Left ventricle myocardium inferior (tissue), 1 donor: ENCODE measurements at regions not wholly inside any gene's neighbourhood (a gene's known extent, or its start where the extent isn't known, plus 50 kb on each side); places are given as distances from the start of the nearest gene placed in this dataset.

Source experiments
- DNase-seq: peaks from one replicate; pipeline ENCODE4 v3.0.0-alpha.2; 2020
- H3K27ac ChIP-seq: fragments of 200-600 bp; replicated peaks from 2 replicates; pipeline ENCODE4 v1.8.0; 2021
- H3K27me3 ChIP-seq: fragments of 200-600 bp; 2 replicates; pipeline ENCODE4 v1.8.0; 2021; ENCODE audit warnings: low read depth
- H3K36me3 ChIP-seq: fragments of 200-600 bp; 2 replicates; pipeline ENCODE4 v1.8.0; 2021
- H3K4me1 ChIP-seq: fragments of 200-600 bp; 2 replicates; pipeline ENCODE4 v1.8.0; 2021
- H3K4me3 ChIP-seq: fragments of 200-600 bp; 2 replicates; pipeline ENCODE4 v1.8.0; 2021; ENCODE audit warnings: mild to moderate bottlenecking, moderate library complexity
- H3K9me3 ChIP-seq: fragments of 200-600 bp; replicated peaks from 2 replicates; pipeline ENCODE4 v1.8.0; 2021
- intact Hi-C: fragments of 100-400 bp; cut with micrococcal nuclease; formaldehyde crosslinking; loops from one replicate; pipeline ENCODE4 v1.11.0; 2022
- TF ChIP-seq, protein P1 (sequence below): fragments of 200-600 bp; IDR thresholded peaks from 2 replicates; pipeline ENCODE4 v1.8.0; 2021; ENCODE audit warnings: antibody characterized with exemption, mild to moderate bottlenecking, borderline replicate concordance
- donor health status: DM: no; HTN: yes; CAD: no; lungs with severe emphysema.

DNA sequence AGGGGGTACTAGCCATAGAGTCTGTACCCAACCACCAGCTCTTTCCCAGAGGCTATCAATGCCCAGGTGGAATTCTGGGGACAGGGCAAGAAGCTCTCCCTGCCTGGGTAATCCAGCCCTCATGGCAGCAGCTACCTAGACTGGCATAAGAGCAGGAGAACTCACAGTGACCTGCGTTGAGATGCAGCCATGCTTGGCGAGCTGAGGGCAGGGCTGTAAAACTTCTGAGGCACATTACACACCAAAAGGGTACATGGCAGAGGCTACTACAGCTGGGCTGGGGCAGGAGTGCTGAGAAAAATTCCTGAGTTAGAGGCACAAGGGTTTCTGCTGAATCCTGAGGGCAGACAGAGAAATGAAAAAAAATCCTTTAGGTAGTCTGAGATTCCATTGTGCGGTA is 927.9 kb upstream of the B3GALT2 start:
- Histone ChIP-seq H3K36me3 (no peaks in the 10 kb centered on the region), H3K9me3 (no peaks in the 10 kb centered on the region), H3K27ac (no peak overlapping the region), H3K4me1 (no peaks in the 10 kb centered on the region), H3K4me3 (no peak overlapping the region), H3K27me3 (no peaks in the 10 kb centered on the region)
- TF ChIP-seq, protein P1, sequence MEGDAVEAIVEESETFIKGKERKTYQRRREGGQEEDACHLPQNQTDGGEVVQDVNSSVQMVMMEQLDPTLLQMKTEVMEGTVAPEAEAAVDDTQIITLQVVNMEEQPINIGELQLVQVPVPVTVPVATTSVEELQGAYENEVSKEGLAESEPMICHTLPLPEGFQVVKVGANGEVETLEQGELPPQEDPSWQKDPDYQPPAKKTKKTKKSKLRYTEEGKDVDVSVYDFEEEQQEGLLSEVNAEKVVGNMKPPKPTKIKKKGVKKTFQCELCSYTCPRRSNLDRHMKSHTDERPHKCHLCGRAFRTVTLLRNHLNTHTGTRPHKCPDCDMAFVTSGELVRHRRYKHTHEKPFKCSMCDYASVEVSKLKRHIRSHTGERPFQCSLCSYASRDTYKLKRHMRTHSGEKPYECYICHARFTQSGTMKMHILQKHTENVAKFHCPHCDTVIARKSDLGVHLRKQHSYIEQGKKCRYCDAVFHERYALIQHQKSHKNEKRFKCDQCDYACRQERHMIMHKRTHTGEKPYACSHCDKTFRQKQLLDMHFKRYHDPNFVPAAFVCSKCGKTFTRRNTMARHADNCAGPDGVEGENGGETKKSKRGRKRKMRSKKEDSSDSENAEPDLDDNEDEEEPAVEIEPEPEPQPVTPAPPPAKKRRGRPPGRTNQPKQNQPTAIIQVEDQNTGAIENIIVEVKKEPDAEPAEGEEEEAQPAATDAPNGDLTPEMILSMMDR: no peak
- no peak for DNase-seq
- intact Hi-C loops: no loop called here

- Histone ChIP-seq H3K9me3 (no peaks in the 10 kb centered on the region), H3K27me3 (no peaks in the 10 kb centered on the region), H3K4me3 (no peak overlapping the region), H3K36me3 (no peaks in the 10 kb centered on the region), H3K27ac (no peak overlapping the region), H3K4me1 (no peaks in the 10 kb centered on the region)
- no peak for DNase-seq
- intact Hi-C loops: no loop called here
- TF ChIP-seq, protein P1: no peak
These were observed 919.0 kb upstream of the B3GALT2 start for GRCh38 chr1:194105381-194105780.

DNA sequence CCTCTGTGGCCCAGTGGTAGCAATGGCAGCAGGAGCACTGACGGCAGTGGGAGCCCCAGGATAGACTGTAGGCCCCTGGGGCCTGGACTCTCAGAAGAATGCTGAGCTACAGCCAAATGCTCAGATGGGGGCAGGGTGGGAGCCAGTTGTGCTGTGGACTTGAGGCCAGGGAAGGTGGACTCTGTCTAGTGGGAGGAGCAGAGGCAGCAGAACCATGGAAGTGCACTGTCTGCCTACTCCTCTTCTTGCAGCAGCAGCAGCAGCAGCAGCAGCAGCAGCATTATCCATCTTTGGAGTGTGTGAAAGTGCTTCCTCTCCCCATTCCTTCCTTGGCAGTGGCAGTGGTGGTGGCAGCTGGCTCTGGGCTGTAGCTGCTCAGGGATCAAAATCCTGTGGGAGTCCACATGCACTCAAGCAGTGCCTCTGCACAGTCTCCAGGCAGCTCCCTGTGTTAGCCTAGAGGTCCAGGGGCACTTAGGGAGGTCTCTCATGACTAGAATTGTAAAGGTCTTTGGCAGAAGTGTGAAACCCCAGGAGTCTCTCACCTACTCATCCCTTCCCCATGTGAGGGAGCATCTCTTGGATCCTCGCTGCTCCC is 917.9 kb upstream of the B3GALT2 start:
- no peaks in the 10 kb centered on the region for H3K9me3 ChIP-seq
- no peak for DNase-seq
- TF ChIP-seq, protein P1: no peak
- intact Hi-C loops: no loop called here
- H3K4me3 ChIP-seq: no peak overlapping the region
- H3K27me3 ChIP-seq: no peaks in the 10 kb centered on the region
- H3K4me1 ChIP-seq: no peaks in the 10 kb centered on the region
- no peaks in the 10 kb centered on the region for H3K36me3 ChIP-seq
- no peak overlapping the region for H3K27ac ChIP-seq

GRCh38 chr1:194103516-194104246 is 917.3 kb upstream of the B3GALT2 start:
- Histone ChIP-seq H3K9me3 (no peaks in the 10 kb centered on the region), H3K4me3 (no peak overlapping the region), H3K36me3 (no peaks in the 10 kb centered on the region)

DNA sequence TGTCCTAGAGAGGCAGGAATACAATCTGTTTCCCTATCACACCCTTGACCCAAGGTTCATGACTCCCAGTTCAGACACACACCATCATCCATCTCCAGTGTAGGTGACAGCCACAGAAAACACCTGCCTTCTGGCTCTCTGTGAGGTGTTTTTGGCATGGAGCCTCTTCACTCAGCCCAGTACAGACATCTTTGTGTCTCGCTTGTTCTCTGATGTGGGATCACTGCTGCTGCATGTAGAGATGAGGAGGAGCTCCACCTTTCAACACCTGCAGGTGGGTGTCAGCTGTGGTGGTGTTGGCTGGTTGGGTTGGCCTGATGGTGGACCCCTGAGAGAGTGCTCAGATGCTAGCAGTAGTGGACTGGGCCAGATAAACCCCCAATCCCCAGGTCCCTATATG is 916.7 kb upstream of the B3GALT2 start:
- TF ChIP-seq, protein P1: no peak
- Histone ChIP-seq H3K27me3 (no peaks in the 10 kb centered on the region), H3K36me3 (no peaks in the 10 kb centered on the region), H3K9me3 (no peaks in the 10 kb centered on the region), H3K4me3 (no peak overlapping the region), H3K4me1 (no peaks in the 10 kb centered on the region), H3K27ac (no peak overlapping the region)
- DNase-seq: no peak
- intact Hi-C loops: no loop called here

More at GRCh38 chr1:194103516-194104246, 917.3 kb upstream of the B3GALT2 start:
- DNase-seq: no peak
- Histone ChIP-seq H3K4me1 (no peaks in the 10 kb centered on the region), H3K27me3 (no peaks in the 10 kb centered on the region), H3K27ac (no peak overlapping the region)
- TF ChIP-seq, protein P1: no peak
- intact Hi-C loops: no loop called here
